Fibroblast of the aortic adventitia (primary cell): ENCODE measurements at regions not wholly inside any gene's neighbourhood (a gene's known extent, or its start where the extent isn't known, plus 50 kb on each side); places are given as distances from the start of the nearest gene placed in this dataset.

Experiments used
- DNase-seq: peaks from one replicate; pipeline ENCODE4 v3.0.0-alpha.2; 2010; ENCODE audit warnings: low read depth
- H3K4me3 ChIP-seq: 2 replicates; pipeline ENCODE4 v1.5.1; 2011; ENCODE audit warnings: low read depth, mild to moderate bottlenecking, control low read depth, low read length, moderate library complexity
- CTCF ChIP-seq: IDR thresholded peaks from 2 replicates; pipeline ENCODE4 v1.5.1; 2011; ENCODE audit warnings: mild to moderate bottlenecking, low read length, control low read depth, inconsistent platforms; ENCODE audit not compliant: insufficient read depth

GRCh38 chr2:239727776-239728600 lies 297.2 kb downstream of the NDUFA10 start:
- H3K4me3 ChIP-seq, result no peak overlapping the region
- no peak for TF ChIP-seq CTCF
- DNase-seq, result no peak

- no peak for DNase-seq
- TF ChIP-seq CTCF, result no peak
- H3K4me3 ChIP-seq, result no peak overlapping the region
Measured at GRCh38 chr2:239727182-239727775, 297.9 kb downstream of the NDUFA10 start.

- no peak for TF ChIP-seq CTCF
Measured at GRCh38 chr2:239726631-239727181, 298.4 kb downstream of the NDUFA10 start.

GRCh38 chr2:239726091-239726591 lies 299.0 kb downstream of the NDUFA10 start:
- DNase-seq, result no peak
- H3K4me3 ChIP-seq, result no peak overlapping the region
- no peak for TF ChIP-seq CTCF

More at GRCh38 chr2:239726631-239727181, 298.4 kb downstream of the NDUFA10 start:
- DNase-seq, result no peak
- H3K4me3 ChIP-seq, result no peak overlapping the region

- H3K4me3 ChIP-seq, result no peak overlapping the region
- no peak for TF ChIP-seq CTCF
- no peak for DNase-seq
Measured at GRCh38 chr2:239725551-239725890, 299.6 kb downstream of the NDUFA10 start.

GRCh38 chr2:239724851-239725550 lies 300.1 kb downstream of the NDUFA10 start:
- H3K4me3 ChIP-seq, result no peak overlapping the region
- no peak for DNase-seq
- no peak for TF ChIP-seq CTCF
